ENCODE measurements at regions not wholly inside any gene's neighbourhood (a gene's known extent, or its start where the extent isn't known, plus 50 kb on each side); places are given as distances from the start of the nearest gene placed in this dataset.
"Not testable (repeated sequence)": the region's sequence is repeated elsewhere in the genome, so short reads cannot be mapped to it uniquely, and the experiment has no call there.

GRCh38 chr16:63527404-63527803, 1491.2 kb upstream of the CDH8 start:
- DNase-seq (ENCODE audit: low read depth in 2 of 2): no peak

GRCh38 chr16:63516394-63516793, 1480.2 kb upstream of the CDH8 start:
- DNase-seq (ENCODE audit: low read depth in 2 of 2): no peak

GRCh38 chr16:63512910-63513309, 1476.7 kb upstream of the CDH8 start:
- no peak for DNase-seq (ENCODE audit: low read depth in 2 of 2)

GRCh38 chr16:63497408-63497807, 1461.2 kb upstream of the CDH8 start:
- DNase-seq (ENCODE audit: low read depth in 2 of 2): no peak

- no peak for DNase-seq (ENCODE audit: low read depth in 2 of 2)
Observed at GRCh38 chr16:63496282-63496681, 1460.0 kb upstream of the CDH8 start.

GRCh38 chr16:63488955-63489354, 1452.7 kb upstream of the CDH8 start:
- no peak for DNase-seq (ENCODE audit: low read depth in 2 of 2)

GRCh38 chr16:63481060-63481459, 1444.8 kb upstream of the CDH8 start:
- no peak for DNase-seq (ENCODE audit: low read depth in 2 of 2)

- no peak for DNase-seq (ENCODE audit: low read depth in 2 of 2)
Observed at GRCh38 chr16:63473725-63474124, 1437.5 kb upstream of the CDH8 start.

GRCh38 chr16:63467513-63467912, 1431.3 kb upstream of the CDH8 start:
- no peak for DNase-seq (ENCODE audit: low read depth in 2 of 2)

- no peak for DNase-seq (ENCODE audit: low read depth in 2 of 2)
Observed at GRCh38 chr16:63462316-63462715, 1426.1 kb upstream of the CDH8 start.

- no peak for DNase-seq (ENCODE audit: low read depth in 2 of 2)
Observed at GRCh38 chr16:63461248-63461841, 1425.1 kb upstream of the CDH8 start.

- no peak for DNase-seq (ENCODE audit: low read depth in 2 of 2)
Observed at GRCh38 chr16:63458846-63459245, 1422.6 kb upstream of the CDH8 start.

GRCh38 chr16:63457869-63458268, 1421.6 kb upstream of the CDH8 start:
- no peak for DNase-seq (ENCODE audit: low read depth in 2 of 2)

GRCh38 chr16:63453261-63453660, 1417.0 kb upstream of the CDH8 start:
- DNase-seq (ENCODE audit: low read depth in 2 of 2): no peak

GRCh38 chr16:63447121-63447520, 1410.9 kb upstream of the CDH8 start:
- no peak for DNase-seq (ENCODE audit: low read depth in 2 of 2)

- no peak for DNase-seq (ENCODE audit: low read depth in 2 of 2)
Observed at GRCh38 chr16:63442246-63442645, 1406.0 kb upstream of the CDH8 start.

GRCh38 chr16:63426275-63426870, 1390.1 kb upstream of the CDH8 start:
- DNase-seq (ENCODE audit: low read depth in 2 of 2): no peak

GRCh38 chr16:63422715-63423114, 1386.5 kb upstream of the CDH8 start:
- DNase-seq (ENCODE audit: low read depth in 2 of 2): no peak

GRCh38 chr16:63416712-63417111, 1380.5 kb upstream of the CDH8 start:
- no peak for DNase-seq (ENCODE audit: low read depth in 2 of 2)

- no peak for DNase-seq (ENCODE audit: low read depth in 2 of 2)
Observed at GRCh38 chr16:63415014-63415413, 1378.8 kb upstream of the CDH8 start.

- no peak for DNase-seq (ENCODE audit: low read depth in 2 of 2)
Observed at GRCh38 chr16:63410594-63410993, 1374.4 kb upstream of the CDH8 start.

GRCh38 chr16:63403792-63404191, 1367.6 kb upstream of the CDH8 start:
- DNase-seq (ENCODE audit: low read depth in 2 of 2): no peak

- DNase-seq (ENCODE audit: low read depth in 2 of 2): not testable (repeated sequence)
Observed at GRCh38 chr16:63388277-63388676, 1352.0 kb upstream of the CDH8 start.
